ENCODE measurements at regions not wholly inside any gene's neighbourhood (a gene's known extent, or its start where the extent isn't known, plus 50 kb on each side); places are given as distances from the start of the nearest gene placed in this dataset.

- Histone ChIP-seq H3K4me3 (ENCODE audit: low read depth, low read length) (no peak overlapping the region), H3K27ac (ENCODE audit: low read depth, low read length) (no peak overlapping the region), H3K9me3 (ENCODE audit: control insufficient read depth, insufficient read depth, low read length) (no peaks in the 10 kb centered on the region), H3K27me3 (ENCODE audit: control insufficient read depth, insufficient read depth, low read length) (no peaks in the 10 kb centered on the region)
- DNase-seq (ENCODE audit: low read depth, low spot score), result no peak
- ChIA-PET POLR2A (no interaction called here), CTCF (no interaction called here)
- no peak for TF ChIP-seq CTCF (IDR thresholded peaks at IDR 0.05; ENCODE audit: low read depth, low read length)
These were observed 132.5 kb upstream of the THBS1 start for GRCh38 chr15:39448409-39448808.

GRCh38 chr15:39451121-39451688 lies 129.7 kb upstream of the THBS1 start:
- Histone ChIP-seq H3K27ac (ENCODE audit: low read depth, low read length) (no peak overlapping the region), H3K9me3 (ENCODE audit: control insufficient read depth, insufficient read depth, low read length) (no peaks in the 10 kb centered on the region), H3K4me3 (ENCODE audit: low read depth, low read length) (no peak overlapping the region), H3K27me3 (ENCODE audit: control insufficient read depth, insufficient read depth, low read length) (no peaks in the 10 kb centered on the region)
- no peak for TF ChIP-seq CTCF (IDR thresholded peaks at IDR 0.05; ENCODE audit: low read depth, low read length)
- ChIA-PET CTCF (no interaction called here), POLR2A (no interaction called here)
- DNase-seq (ENCODE audit: low read depth, low spot score), result no peak

GRCh38 chr15:39451871-39452270 lies 129.0 kb upstream of the THBS1 start:
- CTCF ChIA-PET, result no interaction called here
- TF ChIP-seq CTCF (IDR thresholded peaks at IDR 0.05; ENCODE audit: low read depth, low read length), result no peak

GRCh38 chr15:39453620-39454019 lies 127.3 kb upstream of the THBS1 start:
- ChIA-PET CTCF (no interaction called here), POLR2A (no interaction called here)
- DNase-seq (ENCODE audit: low read depth, low spot score), result no peak
- Histone ChIP-seq H3K27ac (ENCODE audit: low read depth, low read length) (no peak overlapping the region), H3K4me3 (ENCODE audit: low read depth, low read length) (no peak overlapping the region), H3K27me3 (ENCODE audit: control insufficient read depth, insufficient read depth, low read length) (no peaks in the 10 kb centered on the region), H3K9me3 (ENCODE audit: control insufficient read depth, insufficient read depth, low read length) (no peaks in the 10 kb centered on the region)
- TF ChIP-seq CTCF (IDR thresholded peaks at IDR 0.05; ENCODE audit: low read depth, low read length), result no peak

More at GRCh38 chr15:39451871-39452270, 129.0 kb upstream of the THBS1 start:
- no peaks in the 10 kb centered on the region for H3K9me3 ChIP-seq (ENCODE audit: control insufficient read depth, insufficient read depth, low read length)
- no peak overlapping the region for H3K27ac ChIP-seq (ENCODE audit: low read depth, low read length)
- H3K27me3 ChIP-seq (ENCODE audit: control insufficient read depth, insufficient read depth, low read length), result no peaks in the 10 kb centered on the region
- no peak overlapping the region for H3K4me3 ChIP-seq (ENCODE audit: low read depth, low read length)
- POLR2A ChIA-PET, result no interaction called here
- no peak for DNase-seq (ENCODE audit: low read depth, low spot score)

- CTCF ChIA-PET, result no interaction called here
- POLR2A ChIA-PET, result no interaction called here
- H3K9me3 ChIP-seq (ENCODE audit: control insufficient read depth, insufficient read depth, low read length), result no peaks in the 10 kb centered on the region
- no peaks in the 10 kb centered on the region for H3K27me3 ChIP-seq (ENCODE audit: control insufficient read depth, insufficient read depth, low read length)
- no peak for TF ChIP-seq CTCF (IDR thresholded peaks at IDR 0.05; ENCODE audit: low read depth, low read length)
- no peak for DNase-seq (ENCODE audit: low read depth, low spot score)
- no peak overlapping the region for H3K27ac ChIP-seq (ENCODE audit: low read depth, low read length)
- no peak overlapping the region for H3K4me3 ChIP-seq (ENCODE audit: low read depth, low read length)
These were observed 126.5 kb upstream of the THBS1 start for GRCh38 chr15:39454189-39454986.
